Tibial artery (tissue), 4 donors: ENCODE measurements at regions not wholly inside any gene's neighbourhood (a gene's known extent, or its start where the extent isn't known, plus 50 kb on each side); places are given as distances from the start of the nearest gene placed in this dataset.
A peak's percentile ranks its signal among the peaks of the same experiment; 100 is the strongest.

Experiments used
- DNase-seq, 2 donors: peaks; one replicate each; pipeline ENCODE4 v3.0.0-alpha.2; 2019
- H3K27ac ChIP-seq, 2 donors: fragments of 200-600 bp; sonication (generic) in 1 of 2; 1 replicate in 1 of 2; 2 replicates in 1 of 2; pipeline ENCODE4 v1.5.1; 2018 to 2019; ENCODE audit warnings: mild to moderate bottlenecking in 1 of 2
- H3K27me3 ChIP-seq, 2 donors: fragments of 200-600 bp; sonication (generic) in 1 of 2; one replicate each; pipeline versions ENCODE4 v1.5.1 to v1.6.0; 2016 to 2019
- H3K36me3 ChIP-seq, 3 donors: fragments of 200-600 bp; sonication (generic) in 2 of 3; one replicate each; pipeline ENCODE4 v1.5.1; 2016 to 2019; ENCODE audit warnings: mild to moderate bottlenecking in 2 of 3
- H3K4me1 ChIP-seq, 4 donors: fragments of 200-600 bp; sonication (generic) in 2 of 4; 1 replicate in 3 of 4; 2 replicates in 1 of 4; pipeline ENCODE4 v1.5.1; 2016 to 2019
- H3K4me3 ChIP-seq, 2 donors: fragments of 200-600 bp; sonication (generic) in 1 of 2; 1 replicate in 1 of 2; 2 replicates in 1 of 2; pipeline ENCODE4 v1.5.1; 2018 to 2019; ENCODE audit warnings: mild to moderate bottlenecking in 2 of 2
- H3K9me3 ChIP-seq, 3 donors: fragments of 200-600 bp; sonication (generic) in 1 of 3; one replicate each; pipeline ENCODE4 v1.5.1; 2016 to 2019
- CTCF ChIP-seq, 2 experiments: fragments of 200-600 bp in 1 of 2; fragments of 450-650 bp in 1 of 2; IDR thresholded peaks; one replicate each; pipeline ENCODE4 v1.5.1; 2017 to 2019; ENCODE audit warnings: antibody characterized with exemption in 2 of 2, mild to moderate bottlenecking in 1 of 2, moderate library complexity in 1 of 2
- intact Hi-C: fragments of 100-400 bp; cut with DNase I; formaldehyde crosslinking; loops from one replicate; pipeline ENCODE4 v1.15.0; 2023; ENCODE audit warnings: low total_unique reads

- intact Hi-C loops = no loop called here
- no peak for DNase-seq
- peak overlapping the region; percentile 46 to 48 for H3K27ac ChIP-seq
Observed at GRCh38 chr1:82299656-82300055, 498.9 kb downstream of the ADGRL2 start.

GRCh38 chr1:82299056-82299455, 498.3 kb downstream of the ADGRL2 start:
- TF ChIP-seq CTCF (IDR thresholded peaks at IDR 0.05) = no peak
- no peak for DNase-seq
- Histone ChIP-seq H3K9me3 (no peaks in the 10 kb centered on the region), H3K4me1 (peaks cover 0 to 23% (median 0%) of the 10 kb centered on the region in 4 donors), H3K27me3 (no peaks in the 10 kb centered on the region), H3K27ac (peak overlapping the region; percentile 10 to 48), H3K36me3 (no peaks in the 10 kb centered on the region), H3K4me3 (no peak overlapping the region)
- intact Hi-C loops = no loop called here

More at GRCh38 chr1:82299656-82300055, 498.9 kb downstream of the ADGRL2 start:
- Histone ChIP-seq H3K36me3 (no peaks in the 10 kb centered on the region), H3K27me3 (no peaks in the 10 kb centered on the region), H3K4me1 (peaks cover 0 to 23% (median 0%) of the 10 kb centered on the region in 4 donors), H3K4me3 (no peak overlapping the region), H3K9me3 (no peaks in the 10 kb centered on the region)
- no peak for TF ChIP-seq CTCF (IDR thresholded peaks at IDR 0.05)

GRCh38 chr1:82297139-82297896, 496.6 kb downstream of the ADGRL2 start:
- no peak overlapping the region for H3K4me3 ChIP-seq
- no peaks in the 10 kb centered on the region for H3K27me3 ChIP-seq
- no peak overlapping the region for H3K27ac ChIP-seq
- H3K4me1 ChIP-seq = peaks cover 0 to 23% (median 0%) of the 10 kb centered on the region in 4 donors
- no peaks in the 10 kb centered on the region for H3K36me3 ChIP-seq
- intact Hi-C loops = no loop called here
- no peak for DNase-seq
- H3K9me3 ChIP-seq = no peaks in the 10 kb centered on the region
- TF ChIP-seq CTCF (IDR thresholded peaks at IDR 0.05) = no peak

- Histone ChIP-seq H3K4me1 (peaks cover 0 to 18% (median 0%) of the 10 kb centered on the region in 4 donors), H3K27me3 (no peaks in the 10 kb centered on the region), H3K36me3 (no peaks in the 10 kb centered on the region), H3K27ac (no peak overlapping the region), H3K4me3 (no peak overlapping the region), H3K9me3 (no peaks in the 10 kb centered on the region)
- TF ChIP-seq CTCF (IDR thresholded peaks at IDR 0.05) = no peak
- no peak for DNase-seq
- intact Hi-C loops = no loop called here
Observed at GRCh38 chr1:82287556-82287955, 486.8 kb downstream of the ADGRL2 start.

- no peaks in the 10 kb centered on the region for H3K27me3 ChIP-seq
- H3K9me3 ChIP-seq = no peaks in the 10 kb centered on the region
- no peak overlapping the region for H3K4me3 ChIP-seq
- DNase-seq = no peak
- no peak overlapping the region for H3K27ac ChIP-seq
- H3K36me3 ChIP-seq = no peaks in the 10 kb centered on the region
- peaks cover 0 to 12% (median 0%) of the 10 kb centered on the region in 4 donors for H3K4me1 ChIP-seq
- TF ChIP-seq CTCF (IDR thresholded peaks at IDR 0.05) = no peak
- intact Hi-C loops = no loop called here
Observed at GRCh38 chr1:82284213-82284612, 483.5 kb downstream of the ADGRL2 start.
